Suprapubic skin (tissue), 4 donors: ENCODE measurements at regions not wholly inside any gene's neighbourhood (a gene's known extent, or its start where the extent isn't known, plus 50 kb on each side); places are given as distances from the start of the nearest gene placed in this dataset.

ENCODE experiments used
- DNase-seq, 2 donors: peaks; one replicate each; pipeline ENCODE4 v3.0.0-alpha.2; 2019; ENCODE audit warnings: low spot score in 2 of 2
- H3K27ac ChIP-seq: fragments of 200-600 bp; sonication (generic); one replicate; pipeline ENCODE4 v1.5.1; 2019
- H3K27me3 ChIP-seq: fragments of 200-600 bp; sonication (generic); one replicate; pipeline ENCODE4 v1.5.1; 2019
- H3K36me3 ChIP-seq: fragments of 200-600 bp; sonication (generic); one replicate; pipeline ENCODE4 v1.5.1; 2019
- H3K4me1 ChIP-seq: fragments of 200-600 bp; sonication (generic); one replicate; pipeline ENCODE4 v1.5.1; 2019
- H3K4me3 ChIP-seq: fragments of 200-600 bp; sonication (generic); one replicate; pipeline ENCODE4 v1.5.1; 2019; ENCODE audit warnings: mild to moderate bottlenecking
- H3K9me3 ChIP-seq: fragments of 200-600 bp; sonication (generic); one replicate; pipeline ENCODE4 v1.5.1; 2019
- EP300 ChIP-seq: sonication (generic); formaldehyde crosslinking; IDR thresholded peaks from one replicate; pipeline ENCODE4 v1.6.1; 2017; ENCODE audit warnings: antibody characterized with exemption
- POLR2A ChIP-seq, 2 donors: fragments of 450-650 bp; IDR thresholded peaks; one replicate each; pipeline ENCODE4 v1.6.1; 2017; ENCODE audit warnings: antibody characterized with exemption in 2 of 2, mild to moderate bottlenecking in 2 of 2, moderate library complexity in 2 of 2
- POLR2AphosphoS5 ChIP-seq, 3 donors: sonication (generic); formaldehyde crosslinking; IDR thresholded peaks; one replicate each; pipeline ENCODE4 v1.6.1; 2017; ENCODE audit warnings: antibody characterized with exemption in 3 of 3
- WGBS: methylation state at CpG from one replicate; pipeline ENCODE4 v1.1.5; 2018; 5-methylcytosine and 5-hydroxymethylcytosine counted together
- TF ChIP-seq, protein P1 (sequence below), 2 donors: fragments of 200-600 bp in 1 of 2; fragments of 450-650 bp in 1 of 2; sonication (generic) in 1 of 2; IDR thresholded peaks; one replicate each; pipeline ENCODE4 v1.5.1; 2016 to 2019; ENCODE audit warnings: antibody characterized with exemption in 2 of 2, mild to moderate bottlenecking in 1 of 2, moderate library complexity in 1 of 2

DNA sequence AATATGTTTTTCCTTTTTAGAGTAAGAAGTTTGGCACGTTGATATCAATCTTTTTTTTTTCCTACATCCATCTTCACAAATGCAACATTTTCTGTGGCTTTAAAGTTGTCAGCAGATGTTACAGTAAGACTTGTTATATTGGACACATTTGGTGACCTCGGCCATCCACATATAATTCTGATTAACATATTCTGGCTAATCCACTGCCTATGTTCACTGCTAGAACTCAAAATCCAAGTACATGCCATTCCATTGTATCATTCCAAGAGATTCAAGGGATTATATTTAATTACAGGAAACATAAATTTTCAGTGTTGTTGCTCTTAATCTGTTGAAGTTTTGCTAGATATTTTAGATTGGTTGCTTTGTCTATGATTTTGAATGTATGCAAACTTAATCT, 367.6 kb downstream of the TENT5A start:
- H3K27me3 ChIP-seq = no peaks in the 10 kb centered on the region
- no peak overlapping the region for H3K4me3 ChIP-seq
- 55% methylated on average over 2 of the region's 2 CpGs for whole genome bisulfite sequencing
- no peaks in the 10 kb centered on the region for H3K36me3 ChIP-seq
- DNase-seq = no peak
- TF ChIP-seq, protein P1, sequence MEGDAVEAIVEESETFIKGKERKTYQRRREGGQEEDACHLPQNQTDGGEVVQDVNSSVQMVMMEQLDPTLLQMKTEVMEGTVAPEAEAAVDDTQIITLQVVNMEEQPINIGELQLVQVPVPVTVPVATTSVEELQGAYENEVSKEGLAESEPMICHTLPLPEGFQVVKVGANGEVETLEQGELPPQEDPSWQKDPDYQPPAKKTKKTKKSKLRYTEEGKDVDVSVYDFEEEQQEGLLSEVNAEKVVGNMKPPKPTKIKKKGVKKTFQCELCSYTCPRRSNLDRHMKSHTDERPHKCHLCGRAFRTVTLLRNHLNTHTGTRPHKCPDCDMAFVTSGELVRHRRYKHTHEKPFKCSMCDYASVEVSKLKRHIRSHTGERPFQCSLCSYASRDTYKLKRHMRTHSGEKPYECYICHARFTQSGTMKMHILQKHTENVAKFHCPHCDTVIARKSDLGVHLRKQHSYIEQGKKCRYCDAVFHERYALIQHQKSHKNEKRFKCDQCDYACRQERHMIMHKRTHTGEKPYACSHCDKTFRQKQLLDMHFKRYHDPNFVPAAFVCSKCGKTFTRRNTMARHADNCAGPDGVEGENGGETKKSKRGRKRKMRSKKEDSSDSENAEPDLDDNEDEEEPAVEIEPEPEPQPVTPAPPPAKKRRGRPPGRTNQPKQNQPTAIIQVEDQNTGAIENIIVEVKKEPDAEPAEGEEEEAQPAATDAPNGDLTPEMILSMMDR (IDR thresholded peaks at IDR 0.05) = no peak
- no peak for TF ChIP-seq POLR2AphosphoS5 (IDR thresholded peaks at IDR 0.05)
- no peak for TF ChIP-seq POLR2A (IDR thresholded peaks at IDR 0.05)
- no peak for TF ChIP-seq EP300
- no peaks in the 10 kb centered on the region for H3K4me1 ChIP-seq
- H3K9me3 ChIP-seq = no peaks in the 10 kb centered on the region
- no peak overlapping the region for H3K27ac ChIP-seq

DNA sequence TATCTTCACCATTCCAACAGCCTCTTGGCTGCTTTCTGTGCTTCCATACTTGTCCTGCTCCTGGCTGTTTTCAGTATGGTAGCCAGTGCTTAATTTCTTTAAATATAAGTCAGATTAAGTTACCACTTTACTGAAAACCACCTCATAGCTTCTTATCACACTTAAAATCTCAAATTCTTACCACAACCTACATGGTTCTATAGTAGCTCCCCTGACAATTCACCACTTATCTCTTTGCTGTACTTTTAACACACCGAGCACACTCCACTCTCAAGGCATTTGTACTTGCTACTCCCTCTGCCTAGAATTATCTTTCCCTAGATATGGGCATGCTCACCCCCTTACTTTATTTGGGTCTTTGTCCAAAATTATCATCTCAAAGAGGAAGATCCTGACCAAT, 369.0 kb downstream of the TENT5A start:
- TF ChIP-seq, protein P1 (IDR thresholded peaks at IDR 0.05) = no peak
- TF ChIP-seq POLR2AphosphoS5 (IDR thresholded peaks at IDR 0.05) (no peak), POLR2A (IDR thresholded peaks at IDR 0.05) (no peak), EP300 (no peak)
- WGBS = 84% methylated on average over 1 of the region's 1 CpG
- H3K27me3 ChIP-seq = no peaks in the 10 kb centered on the region
- no peak overlapping the region for H3K4me3 ChIP-seq
- no peaks in the 10 kb centered on the region for H3K9me3 ChIP-seq
- DNase-seq = no peak
- H3K27ac ChIP-seq = no peak overlapping the region
- H3K36me3 ChIP-seq = no peaks in the 10 kb centered on the region
- H3K4me1 ChIP-seq = no peaks in the 10 kb centered on the region

DNA sequence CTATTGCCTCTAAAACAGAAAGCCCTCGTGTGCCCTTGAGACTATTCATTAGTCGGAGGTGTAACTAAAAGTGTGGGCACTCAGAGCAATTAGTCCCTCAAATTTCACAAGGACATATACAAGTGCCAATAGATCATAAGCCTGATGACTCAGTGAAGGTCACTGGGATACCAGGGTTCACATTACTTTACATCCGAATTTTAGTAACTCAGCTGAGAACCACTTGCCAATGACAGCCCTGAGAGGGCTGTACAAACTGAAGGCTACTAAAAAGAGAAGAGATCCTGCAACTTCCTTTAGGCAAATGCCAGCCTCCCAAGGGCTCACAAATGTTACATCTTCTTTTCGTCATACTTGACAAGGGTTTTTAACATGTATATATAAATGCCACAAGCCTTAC, 369.6 kb downstream of the TENT5A start:
- Histone ChIP-seq H3K4me1 (no peaks in the 10 kb centered on the region), H3K27ac (no peak overlapping the region), H3K36me3 (no peaks in the 10 kb centered on the region), H3K9me3 (no peaks in the 10 kb centered on the region), H3K4me3 (no peak overlapping the region), H3K27me3 (no peaks in the 10 kb centered on the region)
- no peak for DNase-seq
- WGBS = 88% methylated on average over 4 of the region's 4 CpGs
- no peak for TF ChIP-seq POLR2AphosphoS5 (IDR thresholded peaks at IDR 0.05)
- TF ChIP-seq, protein P1 (IDR thresholded peaks at IDR 0.05) = no peak
- no peak for TF ChIP-seq POLR2A (IDR thresholded peaks at IDR 0.05)
- TF ChIP-seq EP300 = no peak

DNA sequence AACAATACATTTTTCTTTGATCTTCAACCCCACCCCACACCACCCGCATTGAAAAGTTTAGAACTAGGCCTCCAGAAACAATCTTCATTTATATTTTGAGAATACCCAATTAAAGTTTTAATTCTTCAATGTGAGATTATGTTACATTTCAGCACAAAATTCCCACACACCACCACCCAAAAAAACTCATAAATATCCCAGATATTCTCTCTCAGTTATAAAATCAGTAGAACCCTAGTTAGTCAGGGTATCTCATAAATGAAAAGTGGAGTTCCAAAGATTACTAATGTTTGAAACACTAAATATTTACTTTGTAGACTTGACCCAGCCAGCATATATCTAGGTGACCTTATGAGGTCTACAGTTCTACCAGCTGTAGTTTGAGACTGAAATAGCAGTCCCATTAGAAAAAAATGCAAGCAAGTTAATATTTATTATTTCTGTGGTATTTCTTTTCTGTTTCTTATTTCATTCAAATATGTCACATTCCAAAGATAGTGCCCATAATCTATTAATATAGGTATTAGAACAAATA, 371.0 kb downstream of the TENT5A start:
- no peak overlapping the region for H3K4me3 ChIP-seq
- H3K27me3 ChIP-seq = no peaks in the 10 kb centered on the region
- H3K27ac ChIP-seq = no peak overlapping the region
- no peak for TF ChIP-seq EP300
- TF ChIP-seq, protein P1 (IDR thresholded peaks at IDR 0.05) = no peak
- no peak for TF ChIP-seq POLR2A (IDR thresholded peaks at IDR 0.05)
- TF ChIP-seq POLR2AphosphoS5 (IDR thresholded peaks at IDR 0.05) = no peak
- H3K4me1 ChIP-seq = no peaks in the 10 kb centered on the region
- no peaks in the 10 kb centered on the region for H3K36me3 ChIP-seq
- DNase-seq = no peak
- 92% methylated on average over 1 of the region's 1 CpG for WGBS
- H3K9me3 ChIP-seq = no peaks in the 10 kb centered on the region

DNA sequence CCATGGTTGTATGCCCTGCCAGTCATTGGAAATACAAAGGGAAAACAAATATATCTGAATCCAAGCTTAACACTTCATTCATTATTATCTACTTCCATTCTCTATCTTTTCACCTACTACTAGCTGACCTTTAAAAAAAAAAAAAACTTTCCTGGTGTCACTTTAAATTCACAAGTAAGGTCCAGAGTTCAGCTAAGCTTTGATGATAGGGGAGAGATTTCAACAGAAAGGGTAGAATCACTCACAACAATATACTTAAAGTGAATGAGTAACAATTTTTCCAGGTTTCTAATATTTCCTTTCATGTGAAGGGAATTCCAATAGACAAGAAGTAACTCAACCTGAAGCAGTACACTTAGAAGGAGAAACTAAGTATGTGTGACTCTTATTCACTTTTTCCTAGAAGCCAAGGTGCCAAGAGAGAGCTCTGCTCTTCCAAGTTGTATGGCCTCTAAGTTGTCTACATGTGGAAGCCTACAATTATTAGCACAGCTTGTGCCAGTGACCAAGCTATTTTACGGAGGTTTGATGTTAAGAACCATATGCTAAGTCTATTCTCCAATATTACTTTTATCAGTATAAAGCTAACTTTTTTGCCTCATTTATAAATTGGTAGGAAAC, 371.7 kb downstream of the TENT5A start:
- no peak for TF ChIP-seq POLR2AphosphoS5 (IDR thresholded peaks at IDR 0.05)
- TF ChIP-seq, protein P1 (IDR thresholded peaks at IDR 0.05) = no peak
- no peak for TF ChIP-seq POLR2A (IDR thresholded peaks at IDR 0.05)
- TF ChIP-seq EP300 = no peak
- Histone ChIP-seq H3K4me1 (no peaks in the 10 kb centered on the region), H3K9me3 (no peaks in the 10 kb centered on the region), H3K4me3 (no peak overlapping the region), H3K27ac (no peak overlapping the region), H3K27me3 (no peaks in the 10 kb centered on the region), H3K36me3 (no peaks in the 10 kb centered on the region)
- no peak for DNase-seq
- 100% methylated on average over 1 of the region's 1 CpG for WGBS
